Hepatocyte (in vitro differentiated cells): ENCODE measurements at regions not wholly inside any gene's neighbourhood (a gene's known extent, or its start where the extent isn't known, plus 50 kb on each side); places are given as distances from the start of the nearest gene placed in this dataset.
A peak's percentile ranks its signal among the peaks of the same experiment; 100 is the strongest.

Experiments
- DNase-seq: peaks from one replicate; pipeline ENCODE4 v3.0.0-alpha.2; 2016; ENCODE audit warnings: low spot score
- H2AFZ ChIP-seq: fragments of 200-600 bp; sonication (generic); 2 replicates; pipeline ENCODE4 v1.6.0; 2016; ENCODE audit warnings: antibody characterized with exemption, mild to moderate bottlenecking
- H3K27ac ChIP-seq: fragments of 200-600 bp; sonication (generic); 2 replicates; pipeline ENCODE4 v1.5.1; 2016; ENCODE audit warnings: mild to moderate bottlenecking
- H3K27me3 ChIP-seq: fragments of 200-600 bp; sonication (generic); 2 replicates; pipeline ENCODE4 v1.6.1; 2016
- H3K36me3 ChIP-seq: fragments of 200-600 bp; sonication (generic); replicated peaks from 2 replicates; pipeline ENCODE4 v1.5.1; 2016; ENCODE audit warnings: low read depth; ENCODE audit not compliant: insufficient read depth
- H3K4me1 ChIP-seq: fragments of 200-600 bp; sonication (generic); 2 replicates; pipeline ENCODE4 v1.5.1; 2016; ENCODE audit warnings: mild to moderate bottlenecking, moderate library complexity; ENCODE audit not compliant: insufficient read depth
- H3K4me2 ChIP-seq: fragments of 200-600 bp; sonication (generic); 2 replicates; pipeline ENCODE4 v1.6.0; 2016
- H3K4me3 ChIP-seq: fragments of 200-600 bp; sonication (generic); 2 replicates; pipeline ENCODE4 v1.5.1; 2016; ENCODE audit warnings: mild to moderate bottlenecking
- H3K79me2 ChIP-seq: fragments of 200-600 bp; sonication (generic); 2 replicates; pipeline ENCODE4 v1.6.0; 2017; ENCODE audit warnings: mild to moderate bottlenecking
- H3K9me2 ChIP-seq: fragments of 200-600 bp; sonication (generic); replicated peaks from 2 replicates; pipeline ENCODE4 v1.6.0; 2017; ENCODE audit warnings: mild to moderate bottlenecking; ENCODE audit not compliant: insufficient read depth
- H3K9me3 ChIP-seq: fragments of 200-600 bp; sonication (generic); 2 replicates; pipeline ENCODE4 v1.5.1; 2016; ENCODE audit warnings: low read depth, mild to moderate bottlenecking
- H4K20me1 ChIP-seq: fragments of 200-600 bp; sonication (generic); 2 replicates; pipeline ENCODE4 v1.6.0; 2016; ENCODE audit warnings: mild to moderate bottlenecking; ENCODE audit not compliant: insufficient read depth, poor library complexity, severe bottlenecking
- CTCF ChIP-seq: fragments of 200-600 bp; sonication (generic); IDR thresholded peaks from 2 replicates; pipeline ENCODE4 v1.5.1; 2016; ENCODE audit warnings: antibody characterized with exemption, mild to moderate bottlenecking; ENCODE audit not compliant: poor library complexity
- EZH2 ChIP-seq: fragments of 200-600 bp; sonication (generic); IDR thresholded peaks from 2 replicates; pipeline ENCODE4 v1.6.1; 2016; ENCODE audit warnings: antibody characterized with exemption, mild to moderate bottlenecking, borderline replicate concordance
- EZH2phosphoT487 ChIP-seq: fragments of 200-600 bp; sonication (generic); IDR thresholded peaks from one replicate; pipeline ENCODE4 v1.6.1; 2018; ENCODE audit warnings: antibody characterized with exemption, mild to moderate bottlenecking, low read depth, moderate library complexity; ENCODE audit not compliant: unreplicated experiment, severe bottlenecking
- WGBS: methylation state at CpG from one replicate; pipeline ENCODE4 v1.1.6; 2016; ENCODE audit warnings: low lambda C conversion rate; ENCODE audit errors: missing lambda C conversion rate; 5-methylcytosine and 5-hydroxymethylcytosine counted together

GRCh38 chr15:95194746-95195145 is 963.4 kb downstream of the MCTP2 start:
- no peaks in the 10 kb centered on the region for H3K79me2 ChIP-seq
- no peaks in the 10 kb centered on the region for H3K27me3 ChIP-seq
- H3K27ac ChIP-seq = no peak overlapping the region
- no peak for TF ChIP-seq EZH2phosphoT487
- TF ChIP-seq CTCF = no peak
- TF ChIP-seq EZH2 = no peak
- H3K9me2 ChIP-seq = no peaks in the 10 kb centered on the region
- H3K4me2 ChIP-seq = no peak overlapping the region
- WGBS = 65% methylated on average over 3 of the region's 3 CpGs
- H4K20me1 ChIP-seq = no peaks in the 10 kb centered on the region
- no peak overlapping the region for H2AFZ ChIP-seq
- no peaks in the 10 kb centered on the region for H3K9me3 ChIP-seq
- no peak overlapping the region for H3K4me3 ChIP-seq
- no peak for DNase-seq
- H3K4me1 ChIP-seq = no peaks in the 10 kb centered on the region
- H3K36me3 ChIP-seq = no peaks in the 10 kb centered on the region

- Histone ChIP-seq H3K4me1 (no peaks in the 10 kb centered on the region), H3K27me3 (no peaks in the 10 kb centered on the region), H3K9me2 (no peaks in the 10 kb centered on the region), H3K27ac (peak overlapping the region; percentile 21), H3K4me2 (peak overlapping the region; percentile 56), H3K36me3 (no peaks in the 10 kb centered on the region), H3K79me2 (no peaks in the 10 kb centered on the region), H2AFZ (no peak overlapping the region), H4K20me1 (no peaks in the 10 kb centered on the region), H3K9me3 (no peaks in the 10 kb centered on the region), H3K4me3 (no peak overlapping the region)
- 62% methylated on average over 17 of the region's 17 CpGs for WGBS
- TF ChIP-seq EZH2 = no peak
- TF ChIP-seq CTCF = peak; percentile 8
- TF ChIP-seq EZH2phosphoT487 = no peak
- peak; percentile 14 for DNase-seq
Observed at GRCh38 chr15:95196176-95196915, 965.0 kb downstream of the MCTP2 start.

- Histone ChIP-seq H3K36me3 (no peaks in the 10 kb centered on the region), H2AFZ (no peak overlapping the region), H3K27me3 (no peaks in the 10 kb centered on the region), H3K9me2 (no peaks in the 10 kb centered on the region), H3K4me3 (no peak overlapping the region), H3K79me2 (no peaks in the 10 kb centered on the region), H4K20me1 (no peaks in the 10 kb centered on the region), H3K4me1 (no peaks in the 10 kb centered on the region), H3K9me3 (no peaks in the 10 kb centered on the region), H3K4me2 (no peak overlapping the region), H3K27ac (no peak overlapping the region)
- no peak for DNase-seq
- no peak for TF ChIP-seq EZH2
- no peak for TF ChIP-seq CTCF
- no peak for TF ChIP-seq EZH2phosphoT487
- 93% methylated on average over 6 of the region's 6 CpGs for WGBS
Observed at GRCh38 chr15:95202569-95203349, 971.4 kb downstream of the MCTP2 start.
